NCI-H1930 (cell line): ENCODE measurements at regions not wholly inside any gene's neighbourhood (a gene's known extent, or its start where the extent isn't known, plus 50 kb on each side); places are given as distances from the start of the nearest gene placed in this dataset.

Experiments
- DNase-seq, 2 experiments: peaks; one replicate each; lab custom pipeline; 2025; lab: John Stamatoyannopoulos, UW

- no peak for DNase-seq
These were observed 231.9 kb upstream of the ARGLU1 start for GRCh38 chr13:106799781-106800335.

DNA sequence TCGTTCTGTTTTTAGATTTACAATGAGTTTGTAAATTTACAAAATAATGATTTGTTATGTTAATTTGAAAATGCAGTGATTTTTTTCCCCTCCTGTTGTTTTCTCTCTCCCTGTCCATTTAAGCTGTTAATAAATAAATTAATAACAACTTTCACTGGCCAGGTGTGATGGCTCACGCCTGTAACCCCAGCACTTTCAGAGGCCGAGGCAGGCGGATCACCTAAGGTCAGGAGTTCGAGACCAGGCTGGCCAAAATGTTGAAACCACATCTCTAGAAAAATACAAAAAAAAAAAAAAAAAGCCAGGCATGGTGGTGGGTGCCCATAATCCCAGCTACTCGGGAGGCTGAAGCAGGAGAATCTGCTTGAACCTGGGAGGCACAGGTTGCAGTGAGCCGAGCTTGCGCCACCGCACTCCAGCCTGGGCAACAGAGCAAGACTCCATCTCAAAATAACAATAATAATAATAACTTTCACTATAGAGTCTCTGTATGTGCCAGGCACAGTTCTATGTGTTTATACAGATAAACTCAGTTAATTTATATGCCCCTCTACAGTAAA lies 229.2 kb upstream of the ARGLU1 start:
- no peak for DNase-seq

GRCh38 chr13:106796280-106797047 lies 228.5 kb upstream of the ARGLU1 start:
- peak; percentile 67 to 68 for DNase-seq

- no peak for DNase-seq
These were observed 227.9 kb upstream of the ARGLU1 start for GRCh38 chr13:106795847-106796246.

DNA sequence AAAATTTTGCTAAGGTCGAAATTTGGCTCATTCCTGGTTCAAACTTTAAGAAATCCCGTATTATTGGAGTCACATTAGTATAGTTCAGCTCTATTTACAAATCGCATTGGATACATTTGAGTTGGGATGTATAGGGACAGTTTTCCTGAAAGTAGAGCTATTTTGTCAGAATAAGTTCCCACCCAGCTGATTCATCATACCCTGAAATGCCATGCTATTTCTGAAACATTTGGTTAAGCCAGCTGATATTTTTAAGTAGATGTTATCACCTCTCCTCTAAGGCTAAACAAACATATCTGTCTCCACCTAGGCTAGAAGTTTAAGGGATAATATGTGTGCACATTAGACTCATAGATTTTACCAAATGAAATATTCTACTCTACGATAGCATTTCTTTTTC lies 226.2 kb upstream of the ARGLU1 start:
- DNase-seq: no peak

- DNase-seq: no peak
These were observed 222.0 kb upstream of the ARGLU1 start for GRCh38 chr13:106789911-106790310.

DNA sequence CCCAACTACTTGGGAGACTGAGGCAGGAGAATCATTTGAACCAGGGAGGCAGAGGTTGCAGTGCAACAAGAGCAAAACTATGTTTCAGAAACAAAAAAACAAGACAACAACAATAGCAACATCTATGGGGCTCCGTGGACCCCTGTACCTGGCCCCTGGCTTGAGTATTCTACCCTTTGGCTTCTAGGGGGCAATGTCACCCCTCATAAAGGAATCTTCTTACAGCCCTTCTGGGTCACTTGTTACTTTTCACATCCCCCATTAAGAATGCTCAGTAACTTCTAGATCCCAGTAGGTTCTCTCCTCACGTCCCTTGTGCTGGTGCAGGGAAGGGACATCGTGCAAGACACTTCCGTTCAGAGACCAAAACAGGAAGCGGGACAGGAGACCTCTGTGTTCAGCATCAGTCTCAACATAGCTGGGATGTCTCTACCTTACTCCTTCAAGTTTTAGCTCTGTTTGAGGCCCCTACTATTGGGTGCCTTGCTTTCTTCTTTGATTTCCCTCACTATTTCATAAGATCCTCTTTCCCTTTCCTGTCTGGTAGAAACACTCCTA lies 218.1 kb upstream of the ARGLU1 start:
- no peak for DNase-seq

DNA sequence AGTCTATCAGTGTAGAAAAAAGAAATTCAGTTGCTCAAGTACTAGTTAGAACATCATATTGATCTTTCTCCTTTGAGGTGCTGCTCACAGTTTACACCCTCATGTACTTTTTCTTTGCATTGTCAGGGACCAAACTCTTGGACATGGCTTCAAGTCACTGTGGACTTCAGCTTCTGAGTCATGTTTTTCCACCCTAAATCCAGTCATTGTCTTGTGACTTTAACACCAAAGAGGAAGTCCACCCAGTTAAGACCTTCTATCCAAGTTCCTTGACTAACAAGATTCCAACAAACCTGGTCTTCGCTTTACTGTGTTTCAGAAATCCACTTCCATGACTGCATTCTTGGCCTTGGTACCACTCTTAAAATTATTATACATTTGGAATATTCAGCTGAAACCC lies 206.7 kb upstream of the ARGLU1 start:
- no peak for DNase-seq

GRCh38 chr13:106772006-106772601 lies 204.2 kb upstream of the ARGLU1 start:
- no peak for DNase-seq

DNA sequence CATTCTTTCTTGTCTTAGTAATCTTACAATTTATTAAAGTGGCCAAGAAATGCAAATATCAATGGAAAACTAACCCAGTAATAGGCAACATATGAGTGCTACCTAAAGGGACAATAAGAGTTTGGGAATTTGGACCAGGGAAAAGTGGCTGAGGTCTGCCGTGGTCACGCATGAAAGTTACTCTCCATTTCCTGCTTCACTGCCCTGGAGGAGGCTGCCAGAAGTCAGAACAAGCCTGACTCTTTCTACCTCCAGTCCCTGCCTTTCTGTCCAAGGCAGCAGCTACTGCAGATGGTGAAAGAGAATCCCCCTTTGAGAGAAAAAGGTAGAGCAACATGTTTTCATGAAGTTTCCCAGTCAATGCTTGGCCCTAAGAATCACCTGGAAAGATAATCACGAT lies 201.1 kb upstream of the ARGLU1 start:
- no peak for DNase-seq

GRCh38 chr13:106762708-106763107 lies 194.8 kb upstream of the ARGLU1 start:
- no peak for DNase-seq

DNA sequence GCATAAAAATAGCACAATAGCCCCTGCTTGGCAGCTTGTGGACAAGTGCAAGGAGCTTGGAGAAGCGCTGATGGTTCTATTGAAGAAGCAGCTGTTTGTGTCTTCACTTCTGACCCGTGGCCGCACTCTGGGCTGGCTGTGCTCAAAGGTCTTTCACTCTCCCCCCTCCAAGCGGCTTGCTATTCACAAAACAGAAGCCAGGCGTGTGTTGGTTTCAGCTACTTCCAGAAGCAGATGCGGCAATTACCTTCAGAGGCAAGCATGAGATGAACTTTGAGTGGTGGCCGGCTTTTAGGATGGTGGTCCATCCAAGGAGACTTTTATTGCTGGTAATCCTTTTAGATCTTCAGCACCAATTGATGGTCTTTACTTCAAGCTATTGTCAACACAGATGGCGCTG lies 188.5 kb upstream of the ARGLU1 start:
- DNase-seq: no peak

GRCh38 chr13:106755542-106755941 lies 187.6 kb upstream of the ARGLU1 start:
- DNase-seq: no peak

GRCh38 chr13:106753251-106753650 lies 185.3 kb upstream of the ARGLU1 start:
- DNase-seq: no peak

DNA sequence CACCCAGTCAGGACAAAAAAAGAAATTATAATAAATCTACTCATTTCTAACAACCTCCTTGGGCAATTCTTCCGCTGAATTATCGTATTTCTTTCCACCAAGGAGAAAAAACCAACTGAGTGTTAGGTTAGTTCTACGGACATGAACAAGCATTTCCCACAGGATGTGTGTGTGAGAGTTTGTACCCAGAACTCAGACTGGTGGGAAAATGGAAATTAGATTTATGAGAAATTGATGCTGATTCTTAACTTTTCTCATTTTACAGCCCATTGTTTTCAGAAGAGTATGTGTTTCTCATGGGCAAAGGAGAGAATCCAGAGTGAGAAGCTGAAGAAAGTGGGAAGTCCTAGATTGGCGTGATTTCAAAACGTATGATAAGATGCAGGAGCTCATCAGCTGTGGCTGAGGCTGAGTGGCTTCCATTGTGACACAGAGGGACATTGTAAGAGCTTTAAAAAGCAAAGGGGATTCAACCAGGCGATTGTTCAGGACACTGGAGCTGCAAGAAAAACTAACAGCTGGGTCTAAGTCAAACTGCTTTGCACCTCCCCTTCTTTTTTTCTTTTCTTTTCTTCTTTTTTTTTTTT lies 184.7 kb upstream of the ARGLU1 start:
- DNase-seq: no peak

DNA sequence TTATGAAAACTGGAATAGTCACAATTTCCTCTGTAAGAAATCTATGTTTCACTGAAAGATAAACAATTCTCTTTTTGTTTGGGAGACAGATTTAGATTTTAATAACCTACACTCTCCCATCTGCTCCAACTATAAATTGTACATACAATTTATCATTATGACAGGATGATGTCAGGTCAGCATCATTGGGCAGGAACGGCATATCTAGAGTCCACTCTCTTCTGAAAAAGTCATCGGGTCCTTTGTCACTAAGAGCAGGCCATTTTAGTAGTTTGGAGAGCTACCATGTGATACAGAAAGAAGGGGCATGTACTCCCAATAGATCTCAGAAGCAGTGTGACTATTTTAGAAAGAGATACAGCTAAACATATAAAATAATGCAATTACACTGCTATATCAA lies 180.8 kb upstream of the ARGLU1 start:
- DNase-seq: no peak

- DNase-seq: no peak
These were observed 176.6 kb upstream of the ARGLU1 start for GRCh38 chr13:106744516-106744915.

DNA sequence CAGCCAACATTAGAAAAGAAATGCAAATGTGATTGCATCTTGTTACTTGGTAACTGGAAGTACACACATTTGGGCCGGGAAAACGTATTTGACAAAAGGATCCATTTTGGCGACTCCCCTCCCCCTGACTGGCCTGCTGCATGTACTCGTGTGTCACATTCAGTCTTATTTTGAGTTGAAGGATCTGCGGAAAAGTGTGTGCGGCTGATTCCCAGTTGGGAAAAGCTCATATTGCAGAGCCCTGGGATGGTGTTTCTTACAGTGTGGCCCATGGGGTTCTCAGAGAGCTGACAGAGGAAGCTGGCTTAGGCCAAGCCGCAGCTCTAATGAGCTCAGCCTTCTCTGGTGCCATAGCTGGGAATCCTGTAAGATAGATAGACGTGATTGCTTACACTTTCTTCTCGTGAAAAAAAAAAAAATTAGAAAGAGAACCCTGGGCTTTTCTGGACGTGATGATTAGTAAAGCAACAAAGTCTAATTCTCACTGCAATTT lies 170.3 kb upstream of the ARGLU1 start:
- DNase-seq: no peak

DNA sequence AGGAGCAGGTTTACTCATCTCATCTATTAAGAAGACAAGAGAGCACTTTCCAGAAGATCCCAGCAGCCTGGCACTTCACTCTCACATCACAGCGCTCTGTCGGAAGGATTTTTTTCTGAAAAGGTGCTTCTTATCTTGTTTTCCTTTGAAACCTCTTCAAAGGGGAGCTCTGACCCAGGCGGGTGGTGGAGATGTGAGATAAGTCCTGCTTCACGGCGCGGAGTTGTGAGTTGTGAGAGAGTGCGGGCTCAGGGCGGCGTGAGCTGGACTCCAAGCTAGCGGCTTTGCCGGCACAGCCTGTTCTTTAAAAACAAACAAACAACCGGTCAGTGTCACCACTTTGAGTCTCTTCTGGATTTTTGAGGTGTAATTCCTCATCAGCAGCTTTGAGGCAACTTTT lies 169.0 kb upstream of the ARGLU1 start:
- no peak for DNase-seq

- no peak for DNase-seq
These were observed 166.3 kb upstream of the ARGLU1 start for GRCh38 chr13:106734198-106734597.

GRCh38 chr13:106723036-106723435 lies 155.1 kb upstream of the ARGLU1 start:
- DNase-seq: no peak

DNA sequence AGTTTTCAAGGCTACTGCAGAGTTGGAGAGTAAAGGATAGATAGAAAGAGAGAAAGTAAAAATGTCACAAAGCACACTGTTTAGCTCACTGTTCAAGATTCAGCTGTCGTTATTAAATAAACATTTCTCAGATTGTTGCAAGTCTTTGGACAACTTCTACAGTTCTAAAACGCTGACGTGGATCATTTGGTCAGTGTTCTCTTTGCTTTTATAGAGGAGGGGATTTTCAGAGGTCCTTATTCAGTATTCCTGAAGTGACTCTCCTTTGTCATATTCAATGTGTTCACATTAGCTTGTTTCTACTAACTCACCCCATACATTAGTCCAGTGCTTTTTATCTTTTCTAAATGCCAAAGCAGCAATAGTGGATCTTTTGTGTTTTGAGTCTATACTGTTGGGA lies 154.7 kb upstream of the ARGLU1 start:
- DNase-seq: no peak
